Activated CD8-positive, alpha-beta memory T cell treated with anti-CD3 and anti-CD28 coated beads for 48 hours (primary cell): ENCODE measurements at regions not wholly inside any gene's neighbourhood (a gene's known extent, or its start where the extent isn't known, plus 50 kb on each side); places are given as distances from the start of the nearest gene placed in this dataset.

ENCODE experiments used
- DNase-seq, 3 experiments: peaks; one replicate each; pipeline ENCODE4 v3.0.0-alpha.2; 2020; ENCODE audit warnings: low read depth in 2 of 3, low spot score in 2 of 3

DNA sequence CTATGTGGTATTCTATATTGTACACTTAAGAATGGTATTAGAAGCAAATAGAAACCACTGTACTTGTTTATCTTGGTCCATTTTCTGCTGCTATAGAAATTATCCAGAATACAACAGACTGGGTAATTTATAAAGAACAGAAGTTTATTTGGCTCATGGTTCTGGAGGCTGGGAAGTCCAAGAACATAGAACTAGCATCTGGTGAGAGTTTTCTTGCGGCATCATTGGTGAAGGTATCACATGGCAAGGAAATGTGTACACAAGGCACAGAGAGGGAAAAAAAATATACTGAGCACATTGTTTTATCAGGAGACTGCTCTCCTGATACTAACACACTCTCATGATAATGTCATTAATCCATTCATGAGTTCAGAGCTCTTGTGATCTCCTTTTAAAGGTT, 130.3 kb upstream of the STXBP6 start:
- no peak for DNase-seq

DNA sequence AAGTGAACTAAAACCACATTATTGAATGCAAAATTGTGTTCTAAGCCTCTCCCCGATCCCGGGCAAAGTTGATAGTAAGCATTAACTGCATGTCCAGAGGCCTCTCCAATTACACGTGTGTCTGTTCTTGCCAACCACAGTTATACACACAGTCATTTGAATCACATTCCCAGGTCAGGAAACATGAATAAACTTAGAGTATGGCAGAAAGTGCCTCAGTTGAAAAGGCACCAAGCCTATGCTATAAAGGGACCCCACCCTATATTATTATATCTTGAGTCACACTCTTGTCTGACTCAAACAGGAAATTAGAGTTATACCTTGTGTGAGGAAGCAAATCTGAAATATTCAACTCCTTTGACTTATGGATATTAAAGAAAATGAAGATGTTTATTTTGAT, 128.3 kb upstream of the STXBP6 start:
- no peak for DNase-seq

DNA sequence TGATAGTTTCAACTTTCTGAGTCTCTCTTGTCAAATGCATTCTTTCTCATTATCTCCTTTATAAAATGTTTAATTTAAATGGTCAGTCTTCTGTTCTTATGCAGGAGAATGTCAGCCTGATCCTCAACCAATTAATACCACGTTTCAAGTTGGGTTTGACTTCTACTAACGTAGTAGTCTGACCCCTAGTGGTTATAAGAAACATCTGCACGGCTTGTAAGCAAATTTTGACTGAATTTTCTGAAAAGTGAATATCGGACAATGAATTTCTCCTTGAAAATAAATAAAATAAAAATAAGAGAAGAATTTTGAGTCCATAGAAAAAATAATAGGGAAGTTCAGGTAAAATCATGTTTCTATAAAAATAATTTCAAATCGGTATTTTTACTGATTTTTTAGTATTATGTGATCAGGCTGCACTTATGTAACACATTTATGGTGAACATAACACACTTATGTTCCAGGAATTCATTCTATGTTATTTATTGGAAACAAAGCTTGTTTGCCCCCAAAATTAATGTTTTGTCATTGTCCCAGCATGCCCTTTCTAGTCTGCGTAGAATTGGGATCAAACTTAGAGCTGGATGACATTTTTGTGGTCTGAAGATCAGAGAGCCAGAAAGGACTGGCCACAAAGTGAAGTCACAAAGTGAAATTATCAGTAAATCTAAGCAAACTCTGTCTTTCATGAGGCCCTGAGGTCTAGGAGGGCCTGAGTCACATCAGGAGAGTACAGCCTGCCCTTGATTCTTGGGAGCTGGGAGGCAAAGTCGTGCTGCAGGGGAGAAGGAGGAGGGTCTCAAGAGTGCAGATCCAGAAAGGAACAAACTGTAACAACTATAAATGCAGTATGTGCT, 101.2 kb upstream of the STXBP6 start:
- no peak for DNase-seq

DNA sequence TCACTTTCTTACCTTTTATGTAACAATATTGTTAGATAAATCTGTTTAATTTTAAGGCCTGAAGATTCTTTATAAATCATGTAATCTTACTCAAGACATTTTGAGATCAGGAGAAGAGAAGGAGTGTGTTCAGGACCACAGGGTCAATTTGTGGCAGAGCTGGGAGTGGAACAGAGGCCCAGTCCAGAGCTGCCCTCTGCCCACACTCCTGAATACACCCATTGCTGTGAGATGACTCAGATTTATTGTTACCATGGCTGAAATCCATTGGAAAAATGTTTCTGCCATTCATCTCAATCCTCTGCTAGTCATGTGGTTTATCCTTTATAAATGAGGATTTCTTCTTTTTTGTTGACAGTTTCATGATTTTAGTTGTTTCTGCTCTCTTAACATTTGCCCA, 100.5 kb upstream of the STXBP6 start:
- DNase-seq = no peak

DNA sequence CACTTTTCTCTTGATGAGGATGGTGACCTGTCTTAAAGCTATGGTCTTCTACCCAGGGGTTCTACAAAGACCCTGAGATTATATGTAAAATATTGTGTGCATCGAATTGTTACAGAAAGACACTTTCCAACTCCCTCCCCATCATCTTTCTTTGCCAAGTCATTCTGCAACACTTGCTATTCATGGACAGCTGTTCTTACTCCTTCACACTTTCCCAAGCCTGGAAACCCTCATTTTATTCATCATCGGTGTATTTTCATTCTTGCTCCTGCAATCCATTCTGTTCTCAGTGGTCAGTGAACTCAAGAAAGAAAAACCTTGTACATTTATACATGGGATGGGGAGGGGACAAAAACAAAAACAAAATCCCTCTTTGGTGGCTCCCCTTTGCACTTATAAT, 90.5 kb upstream of the STXBP6 start:
- DNase-seq = no peak

DNA sequence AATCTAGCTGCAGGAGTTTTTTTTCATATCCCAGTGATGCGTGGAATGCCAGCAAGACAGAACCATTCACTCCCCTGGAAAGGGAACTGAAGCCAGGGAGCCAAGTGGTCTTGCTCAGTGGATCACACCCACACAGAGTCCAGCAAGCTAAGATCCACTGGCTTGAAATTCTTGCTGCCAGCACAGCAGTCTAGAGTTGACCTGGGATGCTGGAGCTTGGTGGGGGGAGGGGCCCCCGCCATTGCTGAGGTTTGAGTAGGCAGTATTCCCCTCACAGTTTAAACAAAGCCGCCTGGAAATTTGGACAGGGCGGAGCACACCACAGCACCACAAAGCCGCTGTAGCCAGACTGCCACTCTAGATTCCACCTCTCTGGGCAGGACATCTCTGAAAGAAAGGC, 86.9 kb upstream of the STXBP6 start:
- no peak for DNase-seq

DNA sequence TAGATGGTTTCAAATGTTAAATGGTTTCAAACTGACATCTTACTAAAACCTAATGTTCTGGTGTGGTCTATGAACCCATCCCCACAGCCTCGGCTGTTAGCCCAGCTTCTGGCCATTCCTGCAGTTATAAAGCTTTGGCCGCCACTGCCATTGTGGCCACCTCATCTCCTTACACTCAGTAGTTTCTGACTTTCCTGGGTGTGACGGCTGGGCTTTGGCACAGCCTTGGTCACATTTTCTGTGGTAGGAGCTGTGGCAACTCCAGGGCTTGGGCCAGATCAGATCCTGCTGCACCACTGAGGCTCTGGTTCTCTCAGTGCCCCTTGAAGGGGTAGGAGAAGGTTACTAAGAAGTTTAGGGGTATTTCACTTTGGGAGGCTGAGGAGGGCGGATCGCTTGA, 84.2 kb upstream of the STXBP6 start:
- DNase-seq = no peak

DNA sequence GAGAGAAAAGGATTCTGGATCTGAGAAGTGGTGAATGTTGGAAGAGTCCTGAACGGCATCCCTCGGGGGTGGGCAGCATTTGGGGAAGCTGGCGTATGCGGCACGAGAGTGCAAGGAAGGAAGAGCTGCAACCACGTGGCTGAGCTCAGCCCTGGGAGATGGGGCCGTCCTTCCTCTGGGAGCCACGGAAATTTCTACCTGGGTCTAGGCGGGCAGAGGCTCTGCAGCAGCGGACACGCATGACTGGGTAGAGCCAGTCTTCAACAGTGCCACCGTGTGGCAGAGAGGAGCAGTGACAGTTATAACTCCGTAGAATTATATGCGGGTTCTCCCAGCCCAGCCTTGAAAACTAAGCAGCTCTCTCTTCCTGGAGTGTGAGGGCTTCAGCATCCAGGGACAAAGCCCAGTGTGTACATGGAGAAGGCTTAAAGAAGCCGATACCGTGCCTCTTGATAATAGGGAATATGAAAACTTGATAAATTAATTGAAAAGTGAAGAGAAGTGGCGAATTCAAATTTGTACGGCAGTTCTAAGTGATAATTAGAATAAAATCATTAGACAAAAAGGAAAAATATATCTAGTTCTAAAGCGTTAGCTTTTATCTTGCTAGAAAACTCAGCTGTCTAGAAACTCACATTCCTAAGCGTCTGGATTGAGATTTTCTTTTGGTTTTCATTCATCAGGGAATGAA, 82.9 kb upstream of the STXBP6 start:
- peak; percentile 2 to 11 (median 5) for DNase-seq

DNA sequence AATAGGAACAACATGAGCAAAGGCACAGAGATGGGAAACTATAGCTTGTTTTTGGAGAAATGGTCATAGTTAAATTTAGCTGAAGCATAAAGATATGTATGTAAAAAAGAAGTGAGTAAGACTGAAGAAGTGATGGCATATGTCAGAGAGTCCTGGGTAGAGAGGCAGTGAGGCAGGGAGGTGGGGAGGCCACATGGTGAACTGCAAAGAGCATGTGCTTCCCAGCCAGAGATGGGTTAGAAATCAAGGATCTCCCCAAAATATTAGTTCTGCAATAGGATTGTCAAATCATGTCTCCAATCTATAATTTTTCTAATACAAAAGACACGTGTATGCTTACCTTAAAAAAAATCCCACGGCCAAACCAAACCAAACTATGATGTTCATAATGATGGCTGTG, 82.1 kb upstream of the STXBP6 start:
- no peak for DNase-seq

DNA sequence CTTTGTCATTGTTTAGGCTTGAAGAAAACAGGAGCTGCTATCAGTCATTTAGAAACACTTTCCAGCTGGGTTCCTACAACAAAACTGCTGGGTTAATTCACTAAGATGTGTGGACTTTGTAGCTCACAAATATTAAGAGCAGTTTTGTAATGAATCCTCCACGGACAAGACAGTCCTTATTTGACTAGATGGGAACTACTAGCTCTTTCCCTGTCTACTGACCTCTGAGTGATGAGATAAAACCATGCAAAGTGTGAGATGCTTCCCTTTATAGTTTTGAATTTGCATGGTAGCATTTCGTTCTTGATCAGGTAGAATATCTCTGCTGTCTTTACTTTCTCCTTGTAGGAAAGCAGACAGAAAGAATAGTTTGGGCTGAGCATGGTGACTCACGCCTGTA, 72.9 kb upstream of the STXBP6 start:
- DNase-seq = no peak

DNA sequence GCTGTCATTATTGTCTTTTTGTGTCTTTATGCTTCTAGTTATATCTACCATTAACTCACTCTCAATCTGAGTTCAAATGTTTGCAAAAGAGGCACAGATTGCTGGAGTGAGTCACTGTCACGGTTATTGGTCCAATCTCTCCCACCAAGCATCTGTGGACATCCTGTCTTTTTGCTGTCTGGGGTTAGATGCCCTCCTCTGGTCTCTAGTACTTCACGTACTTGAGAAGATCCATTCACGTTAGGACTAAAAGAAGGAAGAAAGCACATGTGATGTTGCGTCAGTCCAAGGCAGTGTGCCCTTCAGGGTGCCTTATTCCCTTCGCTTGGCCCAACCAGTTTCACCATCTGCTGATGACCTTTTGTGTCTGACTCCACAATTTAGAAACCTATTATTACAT, 72.3 kb upstream of the STXBP6 start:
- no peak for DNase-seq

DNA sequence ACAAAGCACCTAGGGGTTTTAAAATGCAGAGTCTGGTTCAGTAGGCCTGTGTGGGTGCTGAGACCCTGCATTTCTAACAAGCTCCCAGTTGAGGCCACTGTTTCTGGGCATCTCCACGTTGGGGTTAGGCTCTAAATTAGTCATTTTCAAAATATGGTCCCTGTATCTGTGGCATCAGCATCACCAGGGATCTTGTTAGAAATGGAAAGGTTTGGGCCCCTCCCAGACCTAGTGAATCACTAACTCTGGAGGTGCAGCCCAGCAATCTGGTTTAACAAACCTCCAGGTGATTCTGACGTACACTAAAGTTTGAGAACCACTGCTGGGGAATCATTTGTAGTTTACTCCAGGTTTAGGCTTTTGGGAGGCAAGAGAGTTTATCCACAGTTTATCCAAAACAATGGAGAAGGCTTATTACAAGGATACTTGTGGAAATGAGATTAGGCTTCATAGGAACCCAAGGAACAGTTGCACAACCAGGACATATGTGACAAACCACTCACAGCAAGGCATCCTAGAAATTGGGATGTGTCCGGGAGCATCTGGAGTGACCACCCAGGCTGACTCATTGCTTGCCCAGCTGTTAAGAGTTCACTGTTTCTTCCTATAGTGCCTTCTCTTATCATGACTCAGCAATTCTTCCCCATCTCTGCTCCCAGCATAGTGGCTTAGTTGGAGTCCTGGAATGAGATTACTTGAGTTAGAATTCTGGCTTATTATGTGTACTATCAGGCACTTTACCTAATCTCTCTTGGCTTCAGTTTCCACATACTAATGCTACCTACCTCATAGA, 71.6 kb upstream of the STXBP6 start:
- no peak for DNase-seq

DNA sequence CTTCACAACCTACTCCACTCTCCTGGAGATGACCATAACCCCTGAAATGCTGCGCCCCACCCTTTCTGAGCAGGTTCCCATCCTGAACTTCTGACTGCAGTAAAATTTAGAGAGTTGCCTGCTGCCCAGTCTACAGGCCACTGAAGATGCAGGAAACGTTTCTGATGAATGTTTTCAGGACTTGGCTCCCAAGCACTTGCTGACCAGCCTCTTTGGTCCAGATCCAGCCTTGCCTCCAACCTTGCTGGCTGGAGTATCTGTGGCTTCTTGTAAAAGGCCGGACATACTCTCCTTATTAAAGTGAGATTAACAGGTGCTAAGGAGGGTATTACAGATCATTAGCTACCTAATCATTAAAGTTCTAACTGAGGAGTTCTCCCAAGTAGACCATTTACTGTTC, 70.3 kb upstream of the STXBP6 start:
- no peak for DNase-seq

DNA sequence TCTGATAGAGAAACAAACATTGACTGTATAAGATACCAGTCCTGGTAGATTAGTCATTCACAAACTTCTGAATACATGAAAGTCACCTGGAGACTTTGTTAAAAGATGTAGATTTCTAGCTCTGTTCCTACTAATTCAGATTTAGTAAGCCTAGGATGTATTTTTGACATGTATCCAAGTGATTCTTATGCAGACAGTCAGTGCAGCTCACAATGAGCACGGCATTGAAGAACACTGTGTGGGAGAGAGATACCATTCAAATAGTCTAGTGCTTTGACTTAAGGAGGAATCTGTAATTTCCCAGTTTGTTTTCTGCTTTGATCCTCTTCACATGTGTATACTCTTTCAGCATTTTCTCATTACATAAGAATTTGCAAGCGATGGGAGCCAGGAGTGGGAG, 68.7 kb upstream of the STXBP6 start:
- no peak for DNase-seq

DNA sequence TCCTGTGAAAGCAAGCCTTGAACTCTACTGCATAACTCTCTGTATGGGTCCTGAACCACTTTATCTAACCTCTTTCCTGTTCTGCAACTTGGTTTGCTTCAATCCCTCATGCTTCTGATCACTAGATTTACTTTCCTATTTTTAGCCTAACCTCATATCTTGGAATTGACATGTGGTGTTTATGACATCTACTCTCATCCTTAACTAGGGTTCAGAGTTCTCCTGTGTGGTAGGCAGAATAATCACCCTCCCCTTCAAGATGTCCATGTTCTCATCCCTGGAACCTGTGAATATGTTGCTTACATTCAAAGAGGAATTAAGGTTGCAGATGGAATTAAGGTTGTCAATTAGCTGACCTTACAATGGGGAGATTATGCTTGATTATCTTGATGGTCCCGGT, 67.4 kb upstream of the STXBP6 start:
- DNase-seq = no peak

DNA sequence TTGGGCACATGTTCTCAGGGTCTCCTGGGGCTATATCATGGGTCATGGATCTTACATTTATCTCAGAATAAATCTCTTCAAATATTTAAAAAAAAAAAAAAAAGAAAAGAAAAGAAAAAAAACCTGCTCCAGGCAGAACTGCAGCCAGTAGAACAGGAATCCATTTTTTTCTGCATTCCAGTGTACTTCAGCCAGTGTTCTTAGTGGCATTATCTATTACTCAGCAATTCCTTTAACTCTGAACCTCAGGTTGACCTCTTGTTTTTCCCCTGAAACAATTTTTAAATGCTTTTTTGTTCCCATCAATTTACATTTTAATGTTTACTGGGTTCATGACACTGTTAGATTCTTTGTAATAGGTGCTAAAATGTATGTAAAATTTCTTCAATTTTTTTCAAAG, 66.7 kb upstream of the STXBP6 start:
- DNase-seq = no peak

DNA sequence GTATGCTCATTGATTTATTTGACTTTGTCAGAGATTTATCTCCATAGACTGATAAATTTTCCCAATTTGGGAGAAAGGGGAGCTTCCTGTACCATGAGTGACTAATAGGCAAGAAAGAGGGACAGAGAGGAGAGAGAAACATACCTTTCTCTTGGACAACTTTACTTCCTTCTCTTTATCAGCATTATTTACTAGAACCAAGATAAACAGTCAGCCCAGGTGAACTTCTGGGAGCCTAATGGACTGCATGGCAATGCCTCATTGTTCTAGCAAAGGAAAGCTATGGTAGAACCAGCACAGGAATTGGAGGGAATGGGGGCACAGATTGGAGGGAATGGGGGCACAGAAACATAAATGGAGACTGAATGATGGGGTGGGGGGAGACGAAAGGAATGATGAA, 63.4 kb upstream of the STXBP6 start:
- DNase-seq = no peak

DNA sequence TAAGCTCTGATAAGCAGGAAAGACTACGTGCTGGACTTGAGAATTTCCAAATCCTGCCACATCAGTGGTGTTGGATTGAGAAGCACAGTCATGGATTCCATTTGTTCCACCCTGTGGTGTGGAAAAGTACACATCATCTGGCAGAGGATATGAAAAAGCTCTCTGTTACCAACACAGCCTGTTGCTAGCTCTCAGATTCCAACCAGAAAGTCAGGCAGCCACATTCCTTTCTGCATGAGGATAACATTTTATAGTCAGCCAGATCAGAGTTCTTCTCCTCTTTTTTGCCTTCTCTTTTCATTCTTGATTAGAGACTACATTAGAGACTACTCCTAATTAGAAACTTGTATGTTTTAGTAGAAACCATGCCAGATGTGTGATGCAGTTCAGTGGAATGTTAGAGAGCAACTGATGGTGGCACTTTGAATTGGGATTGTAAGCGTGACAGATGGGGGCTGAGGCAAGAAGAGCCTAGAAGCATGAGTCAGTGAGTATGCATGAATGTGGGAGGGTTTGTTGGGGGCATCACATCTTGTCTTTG, 61.2 kb upstream of the STXBP6 start:
- DNase-seq = no peak

DNA sequence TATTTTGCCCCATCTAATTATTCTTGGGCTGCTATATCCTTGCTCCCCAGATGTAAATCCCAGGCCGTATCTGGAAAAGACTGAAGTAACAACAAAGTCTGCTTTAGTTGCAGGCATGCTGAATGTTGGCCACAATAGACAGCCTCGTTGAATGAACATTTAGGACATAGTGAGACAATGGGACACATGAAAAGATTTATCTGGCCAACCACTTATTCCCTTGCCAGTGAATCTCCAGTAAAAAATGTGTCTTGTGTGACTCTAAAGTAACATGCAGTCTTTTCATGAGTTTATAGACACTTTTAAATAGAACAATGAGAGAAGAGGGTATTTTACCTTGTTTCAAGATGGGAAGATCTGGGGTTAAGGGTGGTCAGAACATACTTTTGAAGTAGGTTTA, 60.2 kb upstream of the STXBP6 start:
- DNase-seq = no peak

DNA sequence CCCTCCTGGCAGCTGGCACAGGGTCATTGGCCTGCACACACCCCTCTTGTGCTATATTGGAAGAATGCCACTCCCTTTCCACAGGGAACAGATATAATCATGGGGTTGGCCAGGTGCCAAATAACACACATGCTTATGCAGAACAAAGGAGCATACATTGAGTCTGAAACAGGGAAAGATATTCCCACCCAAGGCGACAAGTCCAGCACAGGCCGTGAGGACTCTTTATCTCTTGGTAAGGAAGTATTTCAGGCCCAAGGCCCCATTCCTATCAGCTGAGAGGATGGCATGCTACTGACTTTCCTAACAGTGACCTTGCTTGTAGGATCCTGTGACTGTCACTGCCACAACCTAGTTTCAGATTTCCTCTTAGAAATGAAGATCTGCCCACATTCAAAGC, 59.0 kb upstream of the STXBP6 start:
- no peak for DNase-seq

DNA sequence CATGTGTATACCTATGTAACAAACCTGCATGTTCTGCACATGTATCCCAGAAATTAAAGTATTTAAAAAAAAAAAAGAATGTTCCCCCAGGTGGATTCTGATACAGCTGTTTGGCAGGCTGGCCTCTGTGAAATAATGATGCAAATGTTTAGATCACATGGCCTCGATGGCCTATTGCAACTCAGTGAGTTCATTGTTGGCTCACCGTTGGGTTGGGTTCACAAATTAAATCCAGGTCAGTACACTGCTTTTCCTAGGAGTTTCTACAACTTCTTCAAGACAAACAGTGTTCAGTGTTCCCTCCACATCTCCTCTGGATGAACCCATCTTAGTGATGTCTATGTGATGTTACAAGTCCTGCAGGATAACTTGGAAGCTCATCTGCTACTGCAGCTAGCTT, 58.3 kb upstream of the STXBP6 start:
- no peak for DNase-seq

DNA sequence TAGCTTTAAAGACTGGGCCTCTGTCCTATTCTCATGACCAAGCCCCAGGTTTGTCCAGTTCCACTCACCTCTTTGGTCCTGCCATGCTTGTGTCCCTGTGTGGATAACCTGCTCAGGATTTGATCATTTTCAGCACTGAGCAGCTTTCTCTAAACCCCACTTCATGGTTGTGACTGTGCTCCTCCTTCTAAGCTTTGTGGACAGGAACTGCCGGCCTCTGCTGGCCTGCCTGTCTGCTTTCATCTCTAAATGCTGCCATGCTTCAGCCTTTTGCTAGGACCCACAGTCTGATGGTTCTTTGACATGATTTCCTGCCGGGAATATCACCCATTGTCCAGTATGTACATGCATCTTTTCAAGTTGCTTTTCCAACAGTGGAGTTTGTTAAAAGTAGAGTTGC, 53.9 kb upstream of the STXBP6 start:
- DNase-seq = no peak
